AG04450 (cell line): ENCODE measurements at regions not wholly inside any gene's neighbourhood (a gene's known extent, or its start where the extent isn't known, plus 50 kb on each side); places are given as distances from the start of the nearest gene placed in this dataset.

Experiments used
- CTCF ChIA-PET: fragments of 300-600, 350-600 bp; formaldehyde crosslinking; extraction: SDS; loops from one replicate; lab custom pipeline; 2022; ENCODE audit warnings: antibody characterized with exemption, inconsistent platforms; lab: Charles Lee
- POLR2A ChIA-PET: fragments of 350-600 bp; formaldehyde crosslinking; extraction: SDS; loops from one replicate; lab custom pipeline; 2021; ENCODE audit warnings: antibody characterized with exemption, inconsistent platforms; lab: Yijun Ruan, JAX
- DNase-seq: peaks from one replicate; pipeline ENCODE4 v3.0.0-alpha.2; 2011; ENCODE audit warnings: low read depth, low spot score
- H3K27ac ChIP-seq: one replicate; pipeline ENCODE4 v1.5.1; 2012; ENCODE audit warnings: low read depth, low read length, control low read depth
- H3K27me3 ChIP-seq: one replicate; pipeline ENCODE4 v1.6.0; 2012; ENCODE audit warnings: low read length; ENCODE audit not compliant: control insufficient read depth, insufficient read depth
- H3K4me3 ChIP-seq: 2 replicates; pipeline ENCODE4 v1.5.1; 2011; ENCODE audit warnings: mild to moderate bottlenecking, low read depth, low read length, control low read depth
- H3K9me3 ChIP-seq: 2 replicates; pipeline ENCODE4 v1.5.1; 2012; ENCODE audit warnings: low read length; ENCODE audit not compliant: control insufficient read depth, insufficient read depth
- CTCF ChIP-seq: IDR thresholded peaks from 2 replicates; pipeline ENCODE4 v1.5.1; 2011; ENCODE audit warnings: low read depth, low read length, control low read depth, inconsistent platforms

DNA sequence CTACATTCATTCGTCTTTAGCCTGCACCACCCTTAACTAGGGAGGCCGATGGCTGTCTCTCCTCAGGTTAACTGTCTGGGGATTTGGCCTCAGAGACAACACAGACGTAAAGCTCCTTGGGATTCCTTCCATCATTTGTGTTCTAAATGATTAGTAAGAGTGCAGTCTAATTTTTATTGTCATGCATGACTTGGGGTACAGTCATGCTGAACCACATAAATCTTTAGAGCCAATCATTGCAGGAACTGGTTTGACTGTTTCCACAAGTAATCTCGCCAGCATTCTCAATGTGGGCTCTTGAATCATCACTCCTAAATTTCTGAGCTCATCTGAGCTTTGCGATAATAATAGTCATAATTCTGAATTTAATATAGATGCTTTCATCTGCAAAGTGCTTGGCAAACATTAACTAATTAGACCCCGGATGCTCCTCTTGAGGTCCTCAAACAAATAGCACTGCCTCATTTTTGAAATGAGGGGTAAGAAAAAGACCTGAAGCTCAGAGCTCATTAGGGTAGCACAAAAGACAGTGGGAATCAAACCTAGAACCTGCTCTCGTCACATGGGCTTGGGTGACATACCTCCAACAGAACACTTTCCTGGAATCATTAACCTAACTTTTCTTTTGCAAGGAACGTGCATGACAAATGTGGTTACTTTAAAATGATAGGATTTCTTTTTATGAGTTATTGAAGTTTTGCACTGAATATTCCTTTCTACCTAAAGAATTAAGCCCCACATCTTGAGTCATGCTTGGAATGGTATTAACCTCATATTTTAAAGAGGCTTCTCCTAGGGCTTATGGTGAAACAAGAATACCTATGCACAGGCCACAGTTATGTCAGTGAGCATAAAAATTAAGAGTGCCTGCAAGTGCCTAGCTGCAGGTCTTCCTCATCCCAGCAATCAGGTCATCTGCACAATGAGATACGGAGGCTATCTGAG lies 118.9 kb upstream of the NRP1 start:
- Histone ChIP-seq H3K4me3 (no peak overlapping the region), H3K27ac (no peak overlapping the region), H3K27me3 (no peaks in the 10 kb centered on the region), H3K9me3 (peaks cover 2% of the 10 kb centered on the region; the same call in 1 of the 2 replicates)
- TF ChIP-seq CTCF: no peak
- no peak for DNase-seq
- ChIA-PET POLR2A (no interaction called here), CTCF (interaction anchor here (1.5 kb wide), 1 partner anchor 260 kb away, joined by 3 read pairs; no protein-coding TSS in a partner anchor)

GRCh38 chr10:33448421-33449140 lies 114.1 kb upstream of the NRP1 start:
- Histone ChIP-seq H3K27me3 (no peaks in the 10 kb centered on the region), H3K27ac (no peak overlapping the region), H3K4me3 (no peak overlapping the region), H3K9me3 (peaks cover 2% of the 10 kb centered on the region; the same call in 1 of the 2 replicates)
- POLR2A ChIA-PET: no interaction called here
- TF ChIP-seq CTCF: no peak
- CTCF ChIA-PET: no interaction called here
- no peak for DNase-seq

GRCh38 chr10:33441561-33441960 lies 107.1 kb upstream of the NRP1 start:
- DNase-seq: no peak
- H3K27ac ChIP-seq: no peak overlapping the region
- H3K4me3 ChIP-seq: no peak overlapping the region
- CTCF ChIA-PET: no interaction called here
- no peaks in the 10 kb centered on the region for H3K9me3 ChIP-seq
- TF ChIP-seq CTCF: no peak
- POLR2A ChIA-PET: no interaction called here
- H3K27me3 ChIP-seq: no peaks in the 10 kb centered on the region

DNA sequence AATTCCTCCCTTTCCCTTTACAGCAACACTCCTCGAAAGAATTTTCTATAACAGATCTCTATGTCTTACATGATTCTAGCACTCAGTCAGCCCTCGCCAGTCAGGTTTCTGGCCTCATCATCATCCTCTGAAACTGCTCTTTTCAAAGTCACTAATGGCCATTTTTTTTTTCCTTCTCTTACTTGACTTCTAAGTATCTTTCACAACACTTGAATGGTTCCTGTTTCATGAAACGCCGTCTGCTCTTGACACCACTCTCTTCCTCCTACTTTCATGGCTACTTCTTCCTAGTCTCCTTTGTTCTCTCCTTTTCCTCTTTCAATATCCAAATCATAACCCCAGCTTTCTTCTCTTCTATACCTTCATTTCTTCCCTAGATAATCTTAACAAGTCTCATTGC lies 100.5 kb upstream of the NRP1 start:
- no peak overlapping the region for H3K27ac ChIP-seq
- no peaks in the 10 kb centered on the region for H3K27me3 ChIP-seq
- no peak for TF ChIP-seq CTCF
- ChIA-PET POLR2A (no interaction called here), CTCF (no interaction called here)
- no peaks in the 10 kb centered on the region for H3K9me3 ChIP-seq
- DNase-seq: no peak
- H3K4me3 ChIP-seq: no peak overlapping the region

DNA sequence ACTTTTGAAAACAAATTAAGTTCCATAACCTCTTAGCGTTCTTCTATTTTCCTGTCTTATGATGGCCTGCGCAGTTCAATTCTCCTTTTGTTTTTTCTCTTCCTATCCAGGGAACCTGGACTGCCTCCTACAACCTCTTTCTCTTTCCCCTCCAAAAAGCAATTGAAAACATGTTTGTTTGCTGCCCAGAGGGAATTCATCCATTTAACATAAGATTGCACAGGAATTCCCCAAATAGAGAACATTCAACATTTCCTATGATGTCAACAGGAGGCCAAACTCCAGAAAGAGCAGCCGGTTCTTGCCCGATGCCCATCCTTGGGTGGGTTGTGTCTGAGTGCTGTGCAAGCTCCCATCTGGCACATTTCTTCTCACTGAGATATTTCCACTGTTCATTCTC lies 94.2 kb upstream of the NRP1 start:
- no peaks in the 10 kb centered on the region for H3K27me3 ChIP-seq
- no peaks in the 10 kb centered on the region for H3K9me3 ChIP-seq
- ChIA-PET POLR2A (no interaction called here), CTCF (no interaction called here)
- no peak overlapping the region for H3K27ac ChIP-seq
- no peak for TF ChIP-seq CTCF
- H3K4me3 ChIP-seq: no peak overlapping the region
- no peak for DNase-seq
